ENCODE measurements at regions not wholly inside any gene's neighbourhood (a gene's known extent, or its start where the extent isn't known, plus 50 kb on each side); places are given as distances from the start of the nearest gene placed in this dataset.

- Histone ChIP-seq H3K4me1 (ENCODE audit: insufficient read depth) (no peaks in the 10 kb centered on the region), H3K4me3 (no peak overlapping the region), H3K27me3 (no peaks in the 10 kb centered on the region), H3K36me3 (no peaks in the 10 kb centered on the region), H3K9me3 (no peaks in the 10 kb centered on the region), H3K27ac (no peak overlapping the region)
- TF ChIP-seq POLR2A (IDR thresholded peaks at IDR 0.05) (no peak), EP300 (IDR thresholded peaks at IDR 0.05) (no peak), CTCF (IDR thresholded peaks at IDR 0.05) (no peak)
- intact Hi-C loops (cut with DNase I) = no loop called here
- DNase-seq = no peak
- WGBS, 3 donors = 69 to 79% (median 74%) methylated on average over 3 of the region's 3 CpGs
Measured at GRCh38 chr2:122249673-122250072, 494.2 kb downstream of the TSN start.

- H3K36me3 ChIP-seq = no peaks in the 10 kb centered on the region
- no peaks in the 10 kb centered on the region for H3K4me1 ChIP-seq (ENCODE audit: insufficient read depth)
Measured at GRCh38 chr2:122251158-122251557, 495.7 kb downstream of the TSN start.

GRCh38 chr2:122251566-122251965, 496.1 kb downstream of the TSN start:
- Histone ChIP-seq H3K27me3 (no peaks in the 10 kb centered on the region), H3K4me3 (no peak overlapping the region), H3K9me3 (no peaks in the 10 kb centered on the region), H3K36me3 (no peaks in the 10 kb centered on the region), H3K27ac (no peak overlapping the region), H3K4me1 (ENCODE audit: insufficient read depth) (no peaks in the 10 kb centered on the region)
- 60 to 69% (median 60%) methylated on average over 2 of the region's 2 CpGs for WGBS, 3 donors
- no peak for DNase-seq
- intact Hi-C loops (cut with DNase I) = no loop called here
- no peak for TF ChIP-seq CTCF (IDR thresholded peaks at IDR 0.05)
- TF ChIP-seq POLR2A (IDR thresholded peaks at IDR 0.05) = no peak
- no peak for TF ChIP-seq EP300 (IDR thresholded peaks at IDR 0.05)

More at GRCh38 chr2:122251158-122251557, 495.7 kb downstream of the TSN start:
- DNase-seq = no peak
- no peaks in the 10 kb centered on the region for H3K27me3 ChIP-seq
- 53 to 79% (median 73%) methylated on average over 1 of the region's 1 CpG for WGBS, 3 donors
- no peak for TF ChIP-seq EP300 (IDR thresholded peaks at IDR 0.05)
- TF ChIP-seq POLR2A (IDR thresholded peaks at IDR 0.05) = no peak
- TF ChIP-seq CTCF (IDR thresholded peaks at IDR 0.05) = no peak
- intact Hi-C loops (cut with DNase I) = no loop called here
- no peaks in the 10 kb centered on the region for H3K9me3 ChIP-seq
- no peak overlapping the region for H3K4me3 ChIP-seq
- no peak overlapping the region for H3K27ac ChIP-seq

- no peak for DNase-seq
- H3K9me3 ChIP-seq = no peaks in the 10 kb centered on the region
- H3K27me3 ChIP-seq = no peaks in the 10 kb centered on the region
- intact Hi-C loops (cut with DNase I) = no loop called here
- H3K4me3 ChIP-seq = no peak overlapping the region
- H3K4me1 ChIP-seq (ENCODE audit: insufficient read depth) = no peaks in the 10 kb centered on the region
- H3K27ac ChIP-seq = no peak overlapping the region
- no peak for TF ChIP-seq POLR2A (IDR thresholded peaks at IDR 0.05)
- no peak for TF ChIP-seq CTCF (IDR thresholded peaks at IDR 0.05)
- no peak for TF ChIP-seq EP300 (IDR thresholded peaks at IDR 0.05)
- H3K36me3 ChIP-seq = no peaks in the 10 kb centered on the region
Measured at GRCh38 chr2:122255924-122256323, 500.5 kb downstream of the TSN start.

GRCh38 chr2:122261911-122262310, 506.5 kb downstream of the TSN start:
- intact Hi-C loops (cut with DNase I) = no loop called here
- H3K27me3 ChIP-seq = no peaks in the 10 kb centered on the region
- H3K4me1 ChIP-seq (ENCODE audit: insufficient read depth) = no peaks in the 10 kb centered on the region
- H3K27ac ChIP-seq = no peak overlapping the region
- no peaks in the 10 kb centered on the region for H3K36me3 ChIP-seq
- H3K9me3 ChIP-seq = no peaks in the 10 kb centered on the region
- no peak for TF ChIP-seq POLR2A (IDR thresholded peaks at IDR 0.05)
- TF ChIP-seq CTCF (IDR thresholded peaks at IDR 0.05) = no peak
- TF ChIP-seq EP300 (IDR thresholded peaks at IDR 0.05) = no peak
- WGBS, 3 donors = 37 to 46% (median 41%) methylated on average over 2 of the region's 2 CpGs
- no peak overlapping the region for H3K4me3 ChIP-seq
- no peak for DNase-seq

Measured in ovary (tissue), 7 donors.